ENCODE measurements at regions not wholly inside any gene's neighbourhood (a gene's known extent, or its start where the extent isn't known, plus 50 kb on each side); places are given as distances from the start of the nearest gene placed in this dataset.

DNA sequence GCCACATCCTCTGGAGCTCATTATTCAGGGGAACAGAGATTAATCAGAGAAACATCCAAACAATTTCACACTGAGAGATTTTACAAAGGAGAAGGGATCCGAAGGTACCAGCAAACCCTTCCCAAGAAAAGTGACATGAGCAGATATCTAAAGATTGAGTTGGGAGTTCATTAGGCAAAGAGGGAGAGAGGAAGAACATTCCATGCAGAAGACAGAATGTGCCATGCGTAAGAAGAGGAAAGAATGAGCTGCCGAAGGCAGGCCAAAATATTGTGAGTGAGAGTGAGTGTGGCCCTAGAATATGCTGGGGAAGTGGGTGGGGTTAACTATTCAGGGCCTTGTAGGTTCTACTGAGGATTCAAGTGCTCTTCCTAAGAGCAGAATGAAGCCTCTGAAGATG, 50.0 kb upstream of the LYVE1 start:
- DNase-seq: no peak

Measured in activated CD4-positive, alpha-beta T cell treated with anti-CD3 and anti-CD28 coated beads for 48 hours (primary cell).